Osteoblast (primary cell): ENCODE measurements at regions not wholly inside any gene's neighbourhood (a gene's known extent, or its start where the extent isn't known, plus 50 kb on each side); places are given as distances from the start of the nearest gene placed in this dataset.

Experiments used
- DNase-seq: peaks from one replicate; pipeline ENCODE4 v3.0.0; 2011; ENCODE audit warnings: low spot score, mixed read lengths; ENCODE audit not compliant: insufficient read length; ENCODE audit errors: missing footprints
- H2AFZ ChIP-seq: 2 replicates; pipeline ENCODE4 v1.6.0; 2011; ENCODE audit warnings: mild to moderate bottlenecking, low read length
- H3K27ac ChIP-seq: 2 replicates; pipeline ENCODE4 v1.5.1; 2011; ENCODE audit warnings: mild to moderate bottlenecking, low read depth, low read length, moderate library complexity
- H3K27me3 ChIP-seq: 2 replicates; pipeline ENCODE4 v1.6.0; 2012; ENCODE audit warnings: mild to moderate bottlenecking, control low read depth, inconsistent platforms, low read length, moderate library complexity; ENCODE audit not compliant: insufficient read depth
- H3K36me3 ChIP-seq: 2 replicates; pipeline ENCODE4 v1.5.1; 2011; ENCODE audit warnings: mild to moderate bottlenecking, low read length, control low read depth, moderate library complexity; ENCODE audit not compliant: insufficient read depth
- H3K4me1 ChIP-seq: 2 replicates; pipeline ENCODE4 v1.5.1; 2011; ENCODE audit warnings: mild to moderate bottlenecking, low read length, control low read depth, moderate library complexity; ENCODE audit not compliant: insufficient read depth
- H3K4me2 ChIP-seq: 2 replicates; pipeline ENCODE4 v1.6.0; 2011; ENCODE audit warnings: mild to moderate bottlenecking, low read length; ENCODE audit not compliant: insufficient read depth
- H3K4me3 ChIP-seq: fragments of 200-600 bp; sonication (generic); 3 replicates; pipeline ENCODE4 v1.5.1; 2012; ENCODE audit warnings: mild to moderate bottlenecking, low read length, inconsistent platforms; ENCODE audit not compliant: insufficient read depth
- H3K79me2 ChIP-seq: 2 replicates; pipeline ENCODE4 v1.6.0; 2012; ENCODE audit warnings: mild to moderate bottlenecking, low read length, control low read depth, inconsistent platforms; ENCODE audit not compliant: insufficient read depth
- H3K9me3 ChIP-seq: 2 replicates; pipeline ENCODE4 v1.5.1; 2011; ENCODE audit warnings: low read depth, low read length, control low read depth
- H4K20me1 ChIP-seq: 2 replicates; pipeline ENCODE4 v1.6.0; 2012; ENCODE audit warnings: mild to moderate bottlenecking, low read length, control low read depth; ENCODE audit not compliant: insufficient read depth
- CTCF ChIP-seq: IDR thresholded peaks from 2 replicates; pipeline ENCODE4 v1.5.1; 2011; ENCODE audit warnings: mild to moderate bottlenecking, low read depth, low read length, moderate library complexity; ENCODE audit errors: extremely low read depth

GRCh38 chr2:16076911-16077310 lies 136.6 kb downstream of the MYCN start:
- no peaks in the 10 kb centered on the region for H3K79me2 ChIP-seq
- H3K27ac ChIP-seq: no peak overlapping the region
- no peak for TF ChIP-seq CTCF
- no peaks in the 10 kb centered on the region for H4K20me1 ChIP-seq
- no peak overlapping the region for H3K4me3 ChIP-seq
- H3K4me2 ChIP-seq: no peak overlapping the region
- no peaks in the 10 kb centered on the region for H3K27me3 ChIP-seq
- H3K4me1 ChIP-seq: no peaks in the 10 kb centered on the region
- DNase-seq: no peak
- no peaks in the 10 kb centered on the region for H3K9me3 ChIP-seq
- H3K36me3 ChIP-seq: no peaks in the 10 kb centered on the region
- H2AFZ ChIP-seq: no peak overlapping the region

GRCh38 chr2:16075045-16076012 lies 135.0 kb downstream of the MYCN start:
- no peak overlapping the region for H2AFZ ChIP-seq
- no peaks in the 10 kb centered on the region for H3K9me3 ChIP-seq
- no peak overlapping the region for H3K4me2 ChIP-seq
- DNase-seq: no peak
- no peaks in the 10 kb centered on the region for H3K4me1 ChIP-seq
- H3K27me3 ChIP-seq: no peaks in the 10 kb centered on the region
- H3K36me3 ChIP-seq: no peaks in the 10 kb centered on the region
- no peaks in the 10 kb centered on the region for H3K79me2 ChIP-seq
- no peak for TF ChIP-seq CTCF
- H3K4me3 ChIP-seq: no peak overlapping the region
- H3K27ac ChIP-seq: no peak overlapping the region
- H4K20me1 ChIP-seq: no peaks in the 10 kb centered on the region

DNA sequence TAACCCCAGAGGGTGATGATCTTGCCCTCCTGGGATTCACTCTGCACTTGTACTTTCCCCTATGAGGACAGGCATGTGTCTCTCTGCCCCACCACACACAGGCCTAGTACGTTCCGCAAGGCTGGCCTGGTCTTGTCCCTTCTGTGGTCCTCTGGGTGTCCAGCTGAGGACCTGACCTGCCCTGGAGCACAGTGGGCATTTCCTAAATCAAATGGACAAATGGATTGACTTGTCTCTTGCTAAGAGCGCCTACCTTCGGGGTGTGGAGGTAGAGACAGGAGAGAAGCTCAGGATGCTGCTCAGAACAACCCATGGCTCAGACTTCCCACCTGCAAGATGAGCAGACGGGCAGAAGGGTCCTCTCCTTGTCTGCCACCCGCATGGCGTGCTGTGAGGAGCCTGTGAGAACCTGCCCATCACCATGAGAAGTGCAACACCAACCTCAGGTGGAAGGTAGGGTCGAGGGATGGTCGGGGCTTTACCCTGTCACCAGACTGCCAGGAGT lies 133.6 kb downstream of the MYCN start:
- H4K20me1 ChIP-seq: no peaks in the 10 kb centered on the region
- TF ChIP-seq CTCF: no peak
- no peak overlapping the region for H3K27ac ChIP-seq
- no peaks in the 10 kb centered on the region for H3K36me3 ChIP-seq
- no peak overlapping the region for H3K4me2 ChIP-seq
- H3K4me3 ChIP-seq: no peak overlapping the region
- no peaks in the 10 kb centered on the region for H3K79me2 ChIP-seq
- H3K4me1 ChIP-seq: no peaks in the 10 kb centered on the region
- no peak for DNase-seq
- no peak overlapping the region for H2AFZ ChIP-seq
- H3K9me3 ChIP-seq: no peaks in the 10 kb centered on the region
- no peaks in the 10 kb centered on the region for H3K27me3 ChIP-seq

DNA sequence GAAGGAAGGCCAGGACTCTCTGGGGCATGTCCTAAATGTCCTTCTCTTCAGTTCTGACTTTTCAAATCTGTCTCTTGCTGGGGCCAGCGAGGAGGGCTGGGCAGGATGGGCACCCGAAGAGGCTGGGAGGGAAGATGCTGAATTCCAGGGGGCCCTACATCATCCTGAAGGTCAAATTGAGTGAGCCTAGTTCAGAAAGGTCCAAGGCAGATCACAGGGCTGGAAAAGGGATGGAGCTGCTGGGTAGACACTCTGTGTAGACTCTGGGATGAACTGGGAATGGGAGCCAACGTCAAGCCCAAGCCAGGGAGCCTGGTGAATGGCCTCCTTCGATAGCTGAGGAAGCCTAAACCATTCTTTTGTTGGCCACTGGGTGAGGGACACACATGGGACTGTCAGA lies 133.1 kb downstream of the MYCN start:
- Histone ChIP-seq H3K4me1 (no peaks in the 10 kb centered on the region), H2AFZ (no peak overlapping the region), H3K4me2 (no peak overlapping the region), H4K20me1 (no peaks in the 10 kb centered on the region), H3K4me3 (no peak overlapping the region), H3K9me3 (no peaks in the 10 kb centered on the region), H3K27me3 (no peaks in the 10 kb centered on the region), H3K79me2 (no peaks in the 10 kb centered on the region), H3K36me3 (no peaks in the 10 kb centered on the region), H3K27ac (no peak overlapping the region)
- no peak for DNase-seq
- TF ChIP-seq CTCF: no peak
